ENCODE measurements at regions not wholly inside any gene's neighbourhood (a gene's known extent, or its start where the extent isn't known, plus 50 kb on each side); places are given as distances from the start of the nearest gene placed in this dataset.

DNA sequence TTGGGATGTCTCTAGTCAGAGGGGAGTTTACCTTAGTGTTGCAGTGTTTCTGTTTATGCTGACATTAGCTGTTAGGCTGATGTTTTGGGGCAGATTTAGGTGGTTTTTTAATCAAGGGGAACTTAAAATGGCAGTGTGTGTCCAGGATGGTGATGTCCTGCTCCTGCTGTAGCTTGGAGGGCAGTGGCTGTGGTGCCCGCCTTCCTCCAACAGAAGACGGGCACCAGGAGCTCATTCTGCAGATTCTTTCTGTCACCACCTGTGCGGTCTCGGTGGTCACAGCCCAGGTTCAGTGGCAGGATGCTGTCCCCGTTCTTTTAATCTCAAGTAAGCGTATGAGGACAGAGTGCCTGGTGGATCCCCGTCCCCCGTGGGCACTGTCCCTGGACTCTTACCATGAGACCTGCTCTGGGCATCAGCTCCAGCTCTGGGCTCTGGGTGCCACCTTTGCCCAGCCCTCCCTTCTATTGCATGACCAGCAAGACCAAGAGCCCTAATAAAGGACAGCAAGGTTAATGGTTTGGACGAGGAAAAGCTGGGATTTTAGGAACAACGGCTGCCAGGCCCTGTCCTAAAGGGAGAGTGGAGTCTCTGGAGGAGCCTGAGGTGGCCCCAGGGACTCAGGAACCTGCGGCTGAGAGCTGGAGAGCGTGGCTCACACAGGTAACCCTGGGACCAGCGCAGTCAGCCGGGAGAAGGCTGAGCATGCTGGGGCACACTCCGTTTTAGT is 217.3 kb downstream of the ERMARD start:
- Histone ChIP-seq H3K27ac (no peak overlapping the region), H3K9me3 (no peaks in the 10 kb centered on the region), H3K4me1 (no peaks in the 10 kb centered on the region), H3K4me3 (no peak overlapping the region), H3K27me3 (no peaks in the 10 kb centered on the region), H3K36me3 (no peaks in the 10 kb centered on the region)
- TF ChIP-seq, protein P1, sequence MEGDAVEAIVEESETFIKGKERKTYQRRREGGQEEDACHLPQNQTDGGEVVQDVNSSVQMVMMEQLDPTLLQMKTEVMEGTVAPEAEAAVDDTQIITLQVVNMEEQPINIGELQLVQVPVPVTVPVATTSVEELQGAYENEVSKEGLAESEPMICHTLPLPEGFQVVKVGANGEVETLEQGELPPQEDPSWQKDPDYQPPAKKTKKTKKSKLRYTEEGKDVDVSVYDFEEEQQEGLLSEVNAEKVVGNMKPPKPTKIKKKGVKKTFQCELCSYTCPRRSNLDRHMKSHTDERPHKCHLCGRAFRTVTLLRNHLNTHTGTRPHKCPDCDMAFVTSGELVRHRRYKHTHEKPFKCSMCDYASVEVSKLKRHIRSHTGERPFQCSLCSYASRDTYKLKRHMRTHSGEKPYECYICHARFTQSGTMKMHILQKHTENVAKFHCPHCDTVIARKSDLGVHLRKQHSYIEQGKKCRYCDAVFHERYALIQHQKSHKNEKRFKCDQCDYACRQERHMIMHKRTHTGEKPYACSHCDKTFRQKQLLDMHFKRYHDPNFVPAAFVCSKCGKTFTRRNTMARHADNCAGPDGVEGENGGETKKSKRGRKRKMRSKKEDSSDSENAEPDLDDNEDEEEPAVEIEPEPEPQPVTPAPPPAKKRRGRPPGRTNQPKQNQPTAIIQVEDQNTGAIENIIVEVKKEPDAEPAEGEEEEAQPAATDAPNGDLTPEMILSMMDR (IDR thresholded peaks at IDR 0.05) = no peak
- peak; percentile 42 for DNase-seq (ENCODE audit: low spot score)

DNA sequence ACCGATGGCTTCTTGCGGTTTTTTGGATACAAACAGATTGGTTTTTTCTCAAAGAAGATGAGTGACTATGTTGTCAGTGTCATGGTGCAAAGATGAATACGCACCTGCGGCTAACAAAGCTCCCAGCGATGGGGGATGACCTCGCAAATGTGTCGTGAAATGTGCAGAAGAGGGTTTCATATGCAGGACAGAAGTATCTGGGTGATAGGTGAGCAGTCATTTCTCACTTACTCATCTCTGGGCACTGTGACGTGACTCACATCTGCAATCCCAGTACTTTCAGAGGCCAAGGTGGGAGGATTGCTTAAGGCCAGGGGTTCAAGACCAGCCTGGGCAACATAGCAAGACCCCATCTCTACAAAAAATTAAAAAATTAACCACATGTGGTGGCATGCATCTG is 216.3 kb downstream of the ERMARD start:
- peak; percentile 16 for DNase-seq (ENCODE audit: low spot score)
- Histone ChIP-seq H3K36me3 (no peaks in the 10 kb centered on the region), H3K27me3 (no peaks in the 10 kb centered on the region), H3K27ac (no peak overlapping the region), H3K4me1 (peaks cover 0 to 1% of the 10 kb centered on the region in 2 donors), H3K4me3 (no peak overlapping the region), H3K9me3 (no peaks in the 10 kb centered on the region)
- TF ChIP-seq, protein P1 (IDR thresholded peaks at IDR 0.05) = no peak

DNA sequence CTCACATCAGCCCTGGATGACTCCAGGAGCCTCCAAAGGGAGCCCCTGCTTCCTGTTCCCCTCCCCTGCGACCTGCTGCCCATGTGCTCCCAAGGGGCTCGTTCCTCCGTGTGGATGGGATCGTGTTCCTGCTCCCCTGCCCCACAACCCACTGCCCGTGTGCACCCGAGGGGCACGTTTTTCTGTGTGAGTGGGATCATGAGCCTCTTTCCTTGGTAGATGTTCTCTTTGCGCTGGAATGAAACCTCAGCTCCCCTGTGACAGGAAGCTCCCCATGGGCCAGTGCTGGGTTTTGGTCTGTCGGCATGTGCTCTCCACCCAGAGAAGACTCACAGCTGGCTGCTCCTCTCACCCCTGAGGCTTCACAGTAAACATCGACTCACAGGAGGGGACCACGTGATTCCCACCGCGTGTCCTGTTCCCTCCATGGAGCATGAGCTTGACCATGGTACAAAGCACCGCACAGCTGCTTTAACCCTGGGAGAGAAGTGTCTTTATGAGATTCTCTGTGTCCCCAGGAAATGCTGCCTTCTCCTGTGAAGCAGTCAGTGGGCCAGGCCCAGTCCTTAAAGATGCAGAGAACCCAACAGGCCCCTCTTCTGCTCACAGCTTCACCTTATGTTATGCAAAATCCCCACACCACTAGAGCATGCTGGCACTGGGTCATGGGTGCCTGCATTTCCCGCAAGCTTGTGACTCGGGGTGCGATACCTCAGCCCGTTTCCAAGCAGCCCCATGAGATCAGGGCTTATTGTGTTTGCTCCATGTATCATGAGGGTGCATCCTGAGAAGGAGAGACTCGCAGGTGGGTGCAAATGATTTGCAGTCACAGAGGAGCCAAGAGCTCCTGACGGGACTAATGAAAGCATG is 215.1 kb downstream of the ERMARD start:
- peaks cover 0 to 13% of the 10 kb centered on the region in 2 donors for H3K4me1 ChIP-seq
- TF ChIP-seq, protein P1 (IDR thresholded peaks at IDR 0.05) = no peak
- no peaks in the 10 kb centered on the region for H3K27me3 ChIP-seq
- H3K36me3 ChIP-seq = no peaks in the 10 kb centered on the region
- no peaks in the 10 kb centered on the region for H3K9me3 ChIP-seq
- DNase-seq (ENCODE audit: low spot score) = peak; percentile 54
- H3K27ac ChIP-seq = no peak overlapping the region
- H3K4me3 ChIP-seq = no peak overlapping the region

DNA sequence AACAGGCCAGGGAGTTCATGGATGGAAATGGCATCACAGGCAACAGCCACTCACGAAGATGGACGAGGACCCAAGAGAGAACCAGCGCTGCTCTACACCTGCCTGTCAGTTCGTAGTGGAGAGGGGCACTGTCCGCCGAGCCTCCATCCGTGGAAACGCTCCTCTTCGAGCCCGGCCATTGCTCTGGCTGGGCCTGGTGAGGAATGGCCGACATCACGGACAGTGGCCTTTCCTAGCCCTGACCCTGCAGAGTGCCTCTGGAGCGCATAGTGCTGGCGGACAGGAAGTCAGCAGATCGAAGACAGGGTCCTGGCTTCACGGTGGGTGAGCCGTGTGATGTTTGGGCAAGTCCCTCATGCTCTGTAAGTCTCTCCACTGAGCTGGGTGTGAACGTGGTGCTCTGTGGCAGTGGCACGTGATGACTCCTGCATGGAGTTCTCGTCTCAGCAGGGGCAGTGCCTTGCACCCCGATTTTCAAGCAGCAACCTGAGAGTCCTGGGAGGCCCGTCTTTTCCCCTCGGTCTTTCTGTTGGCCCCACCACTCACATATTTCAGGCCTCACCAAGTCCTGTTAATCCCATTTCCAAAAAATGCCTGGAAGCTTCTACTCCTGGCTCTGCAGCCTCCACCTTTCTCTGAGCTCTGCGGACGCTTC is 214.4 kb downstream of the ERMARD start:
- Histone ChIP-seq H3K36me3 (no peaks in the 10 kb centered on the region), H3K4me3 (no peak overlapping the region), H3K4me1 (peaks cover 0 to 17% of the 10 kb centered on the region in 2 donors), H3K9me3 (no peaks in the 10 kb centered on the region), H3K27me3 (no peaks in the 10 kb centered on the region), H3K27ac (no peak overlapping the region)
- TF ChIP-seq, protein P1 (IDR thresholded peaks at IDR 0.05) = no peak
- DNase-seq (ENCODE audit: low spot score) = peak; percentile 40

DNA sequence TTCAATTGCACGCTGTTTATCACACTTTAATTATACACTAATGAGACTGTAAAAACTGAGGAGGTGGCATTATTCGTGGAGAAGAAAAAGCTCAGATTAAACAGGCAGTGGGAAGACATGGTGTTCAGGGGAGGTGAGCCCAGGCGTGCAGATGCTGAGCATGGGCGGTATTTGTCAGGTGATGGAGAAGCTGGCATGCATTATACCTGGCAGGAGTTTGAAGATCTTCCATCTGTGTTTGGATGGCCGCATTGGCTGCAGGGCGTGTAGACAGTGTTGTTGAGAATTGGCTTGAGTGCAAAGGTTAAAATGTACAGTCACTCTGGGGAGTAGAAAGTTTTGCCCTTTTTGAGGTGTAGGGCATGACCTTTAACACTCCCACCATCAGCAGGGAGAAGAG is 213.8 kb downstream of the ERMARD start:
- Histone ChIP-seq H3K4me3 (no peak overlapping the region), H3K36me3 (no peaks in the 10 kb centered on the region), H3K9me3 (no peaks in the 10 kb centered on the region), H3K27me3 (no peaks in the 10 kb centered on the region), H3K27ac (no peak overlapping the region), H3K4me1 (peaks cover 0 to 17% of the 10 kb centered on the region in 2 donors)
- peak; percentile 11 for DNase-seq (ENCODE audit: low spot score)
- TF ChIP-seq, protein P1 (IDR thresholded peaks at IDR 0.05) = no peak
